ENCODE measurements at regions not wholly inside any gene's neighbourhood (a gene's known extent, or its start where the extent isn't known, plus 50 kb on each side); places are given as distances from the start of the nearest gene placed in this dataset.

GRCh38 chr4:173763389-173763788, 233.4 kb upstream of the HAND2 start:
- no peaks in the 10 kb centered on the region for H3K27me3 ChIP-seq (replicated peaks; ENCODE audit: insufficient read depth)
- H3K36me3 ChIP-seq (ENCODE audit: low read depth), result no peaks in the 10 kb centered on the region
- H2AFZ ChIP-seq, result no peak overlapping the region
- TF ChIP-seq EZH2phosphoT487 (IDR thresholded peaks at IDR 0.05; ENCODE audit: insufficient read depth, low read depth) (no peak), EZH2 (IDR thresholded peaks at IDR 0.05; ENCODE audit: insufficient read depth, poor library complexity, severe bottlenecking) (no peak)
- H3K9me3 ChIP-seq (ENCODE audit: low read depth), result no peaks in the 10 kb centered on the region
- H3K4me1 ChIP-seq (ENCODE audit: insufficient read depth), result no peaks in the 10 kb centered on the region
- no peak overlapping the region for H3K9ac ChIP-seq
- no peaks in the 10 kb centered on the region for H3K9me2 ChIP-seq (ENCODE audit: insufficient read depth)
- H4K20me1 ChIP-seq (ENCODE audit: insufficient read depth), result no peaks in the 10 kb centered on the region
- DNase-seq, result no peak
- H3K4me2 ChIP-seq (ENCODE audit: unreplicated experiment), result no peak overlapping the region
- 44% methylated on average over 4 of the region's 4 CpGs for WGBS, 2 experiments (ENCODE audit: low coverage in 1 of 2, low lambda C conversion rate in 2 of 2, missing lambda C conversion rate in 2 of 2)
- H3F3A ChIP-seq (ENCODE audit: insufficient read depth), result no peaks in the 10 kb centered on the region
- no peak overlapping the region for H3K4me3 ChIP-seq
- in situ Hi-C loops (cut with MboI), result no loop called here
- no peak overlapping the region for H3K27ac ChIP-seq
- no peaks in the 10 kb centered on the region for H3K79me2 ChIP-seq (ENCODE audit: insufficient read depth)

GRCh38 chr4:173761938-173762337, 231.9 kb upstream of the HAND2 start:
- Histone ChIP-seq H3K27me3 (replicated peaks; ENCODE audit: insufficient read depth) (no peaks in the 10 kb centered on the region), H3K4me2 (ENCODE audit: unreplicated experiment) (no peak overlapping the region), H3K4me1 (ENCODE audit: insufficient read depth) (no peaks in the 10 kb centered on the region), H3K4me3 (no peak overlapping the region), H3K9me2 (ENCODE audit: insufficient read depth) (no peaks in the 10 kb centered on the region), H3K9ac (no peak overlapping the region), H3K9me3 (ENCODE audit: low read depth) (no peaks in the 10 kb centered on the region), H3K36me3 (ENCODE audit: low read depth) (no peaks in the 10 kb centered on the region), H3K27ac (no peak overlapping the region), H2AFZ (no peak overlapping the region), H4K20me1 (ENCODE audit: insufficient read depth) (no peaks in the 10 kb centered on the region), H3K79me2 (ENCODE audit: insufficient read depth) (no peaks in the 10 kb centered on the region), H3F3A (ENCODE audit: insufficient read depth) (no peaks in the 10 kb centered on the region)
- no peak for DNase-seq
- WGBS, 2 experiments (ENCODE audit: low coverage in 1 of 2, low lambda C conversion rate in 2 of 2, missing lambda C conversion rate in 2 of 2), result 74 to 82% methylated on average over 5 of the region's 5 CpGs
- in situ Hi-C loops (cut with MboI), result no loop called here
- TF ChIP-seq EZH2 (IDR thresholded peaks at IDR 0.05; ENCODE audit: insufficient read depth, poor library complexity, severe bottlenecking), result no peak
- TF ChIP-seq EZH2phosphoT487 (IDR thresholded peaks at IDR 0.05; ENCODE audit: insufficient read depth, low read depth), result no peak

GRCh38 chr4:173761236-173761635, 231.2 kb upstream of the HAND2 start:
- Histone ChIP-seq H3K4me1 (ENCODE audit: insufficient read depth) (no peaks in the 10 kb centered on the region), H3K27ac (no peak overlapping the region), H3K4me2 (ENCODE audit: unreplicated experiment) (no peak overlapping the region), H3K9ac (no peak overlapping the region), H3K4me3 (no peak overlapping the region), H2AFZ (no peak overlapping the region), H3K9me3 (ENCODE audit: low read depth) (no peaks in the 10 kb centered on the region), H3K9me2 (ENCODE audit: insufficient read depth) (no peaks in the 10 kb centered on the region), H3K79me2 (ENCODE audit: insufficient read depth) (no peaks in the 10 kb centered on the region), H3K36me3 (ENCODE audit: low read depth) (no peaks in the 10 kb centered on the region), H3F3A (ENCODE audit: insufficient read depth) (no peaks in the 10 kb centered on the region), H4K20me1 (ENCODE audit: insufficient read depth) (no peaks in the 10 kb centered on the region), H3K27me3 (replicated peaks; ENCODE audit: insufficient read depth) (no peaks in the 10 kb centered on the region)
- in situ Hi-C loops (cut with MboI), result no loop called here
- DNase-seq, result no peak
- TF ChIP-seq EZH2phosphoT487 (IDR thresholded peaks at IDR 0.05; ENCODE audit: insufficient read depth, low read depth) (no peak), EZH2 (IDR thresholded peaks at IDR 0.05; ENCODE audit: insufficient read depth, poor library complexity, severe bottlenecking) (no peak)
- WGBS, 2 experiments (ENCODE audit: low coverage in 1 of 2, low lambda C conversion rate in 2 of 2, missing lambda C conversion rate in 2 of 2), result 74 to 75% methylated on average over 5 of the region's 5 CpGs

- Histone ChIP-seq H3K9me3 (ENCODE audit: low read depth) (no peaks in the 10 kb centered on the region), H3K9me2 (ENCODE audit: insufficient read depth) (no peaks in the 10 kb centered on the region), H3K4me1 (ENCODE audit: insufficient read depth) (no peaks in the 10 kb centered on the region), H3F3A (ENCODE audit: insufficient read depth) (no peaks in the 10 kb centered on the region), H3K9ac (no peak overlapping the region), H3K36me3 (ENCODE audit: low read depth) (no peaks in the 10 kb centered on the region), H2AFZ (no peak overlapping the region), H3K79me2 (ENCODE audit: insufficient read depth) (no peaks in the 10 kb centered on the region), H3K27me3 (replicated peaks; ENCODE audit: insufficient read depth) (no peaks in the 10 kb centered on the region), H4K20me1 (ENCODE audit: insufficient read depth) (no peaks in the 10 kb centered on the region), H3K4me2 (ENCODE audit: unreplicated experiment) (no peak overlapping the region), H3K4me3 (no peak overlapping the region), H3K27ac (no peak overlapping the region)
- in situ Hi-C loops (cut with MboI), result no loop called here
- 5 to 10% methylated on average over 1 of the region's 1 CpG for WGBS, 2 experiments (ENCODE audit: low coverage in 1 of 2, low lambda C conversion rate in 2 of 2, missing lambda C conversion rate in 2 of 2)
- TF ChIP-seq EZH2 (IDR thresholded peaks at IDR 0.05; ENCODE audit: insufficient read depth, poor library complexity, severe bottlenecking) (no peak), EZH2phosphoT487 (IDR thresholded peaks at IDR 0.05; ENCODE audit: insufficient read depth, low read depth) (no peak)
- no peak for DNase-seq
These were observed 228.1 kb upstream of the HAND2 start for GRCh38 chr4:173758132-173758531.

GRCh38 chr4:173753408-173753807, 223.4 kb upstream of the HAND2 start:
- Histone ChIP-seq H4K20me1 (ENCODE audit: insufficient read depth) (no peaks in the 10 kb centered on the region), H3K4me2 (ENCODE audit: unreplicated experiment) (no peak overlapping the region), H3F3A (ENCODE audit: insufficient read depth) (no peaks in the 10 kb centered on the region), H3K79me2 (ENCODE audit: insufficient read depth) (no peaks in the 10 kb centered on the region), H3K36me3 (ENCODE audit: low read depth) (no peaks in the 10 kb centered on the region), H3K27me3 (replicated peaks; ENCODE audit: insufficient read depth) (no peaks in the 10 kb centered on the region), H3K9me3 (ENCODE audit: low read depth) (no peaks in the 10 kb centered on the region), H3K27ac (no peak overlapping the region), H3K4me3 (no peak overlapping the region), H2AFZ (no peak overlapping the region), H3K9me2 (ENCODE audit: insufficient read depth) (no peaks in the 10 kb centered on the region), H3K9ac (no peak overlapping the region), H3K4me1 (ENCODE audit: insufficient read depth) (peaks cover 6% of the 10 kb centered on the region; the same call in 1 of the 2 replicates)
- no peak for TF ChIP-seq EZH2phosphoT487 (IDR thresholded peaks at IDR 0.05; ENCODE audit: insufficient read depth, low read depth)
- TF ChIP-seq EZH2 (IDR thresholded peaks at IDR 0.05; ENCODE audit: insufficient read depth, poor library complexity, severe bottlenecking), result no peak
- in situ Hi-C loops (cut with MboI), result no loop called here
- DNase-seq, result no peak
- 16 to 29% methylated on average over 1 of the region's 1 CpG for WGBS, 2 experiments (ENCODE audit: low coverage in 1 of 2, low lambda C conversion rate in 2 of 2, missing lambda C conversion rate in 2 of 2)

Measured in GM23248 (cell line).